NT2/D1 (cell line): ENCODE measurements at regions not wholly inside any gene's neighbourhood (a gene's known extent, or its start where the extent isn't known, plus 50 kb on each side); places are given as distances from the start of the nearest gene placed in this dataset.

ENCODE experiments used
- SUZ12 ChIP-seq: IDR thresholded peaks from 2 replicates; pipeline ENCODE4 v1.6.1; 2011; ENCODE audit not compliant: insufficient read length, insufficient read depth; ENCODE audit errors: extremely low read depth
- ZNF274 ChIP-seq: IDR thresholded peaks from 2 replicates; pipeline ENCODE4 v1.6.1; 2011; ENCODE audit warnings: mild to moderate bottlenecking, low read depth, low read length

DNA sequence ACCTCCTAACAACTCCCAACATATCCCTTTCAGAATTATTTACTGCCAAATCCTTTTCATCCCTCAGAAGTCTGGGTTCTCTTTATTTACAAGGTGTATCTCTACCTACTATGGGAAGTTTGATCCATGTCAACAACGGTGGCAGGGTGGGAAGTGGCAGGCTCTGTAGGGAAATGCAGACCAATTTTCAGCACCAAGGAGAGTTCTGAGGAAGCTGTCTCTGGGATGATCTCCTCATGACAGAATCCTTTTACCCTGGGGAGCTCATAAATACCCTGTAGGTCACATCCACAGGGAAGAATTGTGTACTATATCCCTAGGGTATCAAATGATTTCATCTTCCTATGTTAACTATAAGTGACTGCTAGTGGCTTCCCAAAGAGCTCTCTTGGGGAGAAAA, 107.8 kb upstream of the NEK6 start:
- no peak for TF ChIP-seq ZNF274
- no peak for TF ChIP-seq SUZ12
